ENCODE measurements at regions not wholly inside any gene's neighbourhood (a gene's known extent, or its start where the extent isn't known, plus 50 kb on each side); places are given as distances from the start of the nearest gene placed in this dataset.

GRCh38 chr19:30118221-30118620, 176.2 kb downstream of the URI1 start:
- TF ChIP-seq CTCF (IDR thresholded peaks at IDR 0.05) = no peak
- no peak for TF ChIP-seq POLR2AphosphoS5 (IDR thresholded peaks at IDR 0.05; ENCODE audit: insufficient read depth in 1 of 2, low read depth in 1 of 2)
- TF ChIP-seq POLR2A (IDR thresholded peaks at IDR 0.05) = no peak
